Activated CD4-positive, alpha-beta T cell treated with anti-CD3 and anti-CD28 coated beads, Interleukin-2, amount 50 U/mL, for 1 hour (primary cell): ENCODE measurements at regions not wholly inside any gene's neighbourhood (a gene's known extent, or its start where the extent isn't known, plus 50 kb on each side); places are given as distances from the start of the nearest gene placed in this dataset.
"Not testable (repeated sequence)": the region's sequence is repeated elsewhere in the genome, so short reads cannot be mapped to it uniquely, and the experiment has no call there.

Source experiments
- DNase-seq: peaks from one replicate; pipeline ENCODE4 v3.0.0-alpha.2; 2020

DNA sequence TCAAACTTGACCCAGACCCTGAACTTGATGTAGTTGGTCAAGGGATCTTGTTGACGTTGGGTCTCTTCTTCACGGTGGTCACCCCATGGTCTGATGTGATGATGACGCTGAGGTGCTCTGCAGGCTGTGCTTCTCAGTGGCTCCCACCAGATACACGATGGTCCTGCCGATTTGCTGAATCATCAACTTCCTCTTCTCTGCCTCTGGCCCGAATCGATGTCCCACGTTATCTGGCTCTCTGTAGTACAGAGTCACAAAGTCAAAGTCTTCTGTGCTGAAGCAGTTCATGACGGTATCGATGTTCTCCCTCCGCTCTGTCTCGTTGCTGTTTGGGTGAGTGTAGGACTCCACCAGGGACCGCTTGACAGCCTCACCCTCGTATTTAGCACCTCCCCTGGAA is 58.5 kb upstream of the ZNF195 start:
- DNase-seq, result not testable (repeated sequence)

DNA sequence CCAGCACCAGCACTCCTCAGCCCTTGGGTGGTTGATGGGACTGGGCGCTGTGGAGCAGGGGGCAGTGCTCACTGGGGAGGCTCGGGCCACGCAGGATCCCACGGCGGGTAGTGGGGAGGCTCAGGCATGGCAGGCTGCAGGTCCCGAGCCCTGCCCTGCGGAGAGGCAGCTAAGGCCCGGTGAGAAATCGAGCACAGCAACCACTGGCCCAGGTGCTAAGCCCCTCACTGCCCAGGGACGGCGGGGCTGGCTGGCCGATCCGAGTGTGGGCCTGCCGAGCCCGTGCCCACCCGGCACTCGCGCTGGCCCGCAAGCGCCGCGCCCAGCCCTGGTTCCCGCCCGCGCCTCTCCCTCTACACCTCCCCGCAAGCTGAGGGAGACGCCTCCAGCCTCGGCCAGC is 56.0 kb upstream of the ZNF195 start:
- DNase-seq, result no peak

DNA sequence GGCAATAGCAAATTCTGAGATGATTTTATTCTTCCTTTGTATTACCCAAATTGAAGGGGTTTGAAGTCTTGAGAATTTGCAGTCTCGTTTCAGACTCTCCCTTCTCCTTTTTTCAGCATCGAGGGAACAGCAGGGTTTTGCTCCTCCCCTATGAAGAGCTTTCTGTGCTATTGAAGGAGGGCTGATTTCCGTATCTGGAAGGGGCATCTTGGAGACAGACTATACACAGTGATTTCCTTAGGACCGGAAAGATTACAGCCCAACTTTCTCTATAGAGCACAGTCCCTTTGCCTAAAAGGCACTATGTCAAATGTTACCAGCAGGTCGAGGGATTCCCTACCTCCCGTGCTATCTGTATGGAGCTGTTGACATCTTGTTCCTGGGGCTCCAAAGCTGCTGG is 50.2 kb upstream of the ZNF195 start:
- not testable (repeated sequence) for DNase-seq
